ENCODE measurements at regions not wholly inside any gene's neighbourhood (a gene's known extent, or its start where the extent isn't known, plus 50 kb on each side); places are given as distances from the start of the nearest gene placed in this dataset.

DNA sequence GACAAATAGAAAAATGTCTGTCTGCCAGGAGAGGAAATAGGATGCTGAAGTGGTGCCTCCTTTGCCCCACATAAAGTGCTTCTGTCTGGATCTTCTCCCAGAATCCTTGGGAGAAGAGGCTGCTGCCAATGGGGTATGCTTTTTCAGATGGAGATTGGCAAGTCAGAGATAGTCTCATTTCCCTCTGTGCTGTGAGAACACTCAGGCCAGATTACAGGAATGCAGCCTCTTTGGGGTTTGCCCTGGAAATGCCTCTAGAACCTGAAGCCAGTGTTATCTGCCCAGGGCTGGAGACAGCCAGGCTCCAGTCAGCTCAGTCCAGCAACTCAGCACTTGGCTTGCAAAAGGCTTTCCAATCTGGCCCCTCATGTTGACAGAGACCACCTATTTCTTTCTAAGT lies 119.1 kb upstream of the PHYHIPL start:
- TF ChIP-seq POLR2AphosphoS5 (IDR thresholded peaks at IDR 0.05) (no peak), POLR2A (IDR thresholded peaks at IDR 0.05) (no peak)
- TF ChIP-seq, protein P1, sequence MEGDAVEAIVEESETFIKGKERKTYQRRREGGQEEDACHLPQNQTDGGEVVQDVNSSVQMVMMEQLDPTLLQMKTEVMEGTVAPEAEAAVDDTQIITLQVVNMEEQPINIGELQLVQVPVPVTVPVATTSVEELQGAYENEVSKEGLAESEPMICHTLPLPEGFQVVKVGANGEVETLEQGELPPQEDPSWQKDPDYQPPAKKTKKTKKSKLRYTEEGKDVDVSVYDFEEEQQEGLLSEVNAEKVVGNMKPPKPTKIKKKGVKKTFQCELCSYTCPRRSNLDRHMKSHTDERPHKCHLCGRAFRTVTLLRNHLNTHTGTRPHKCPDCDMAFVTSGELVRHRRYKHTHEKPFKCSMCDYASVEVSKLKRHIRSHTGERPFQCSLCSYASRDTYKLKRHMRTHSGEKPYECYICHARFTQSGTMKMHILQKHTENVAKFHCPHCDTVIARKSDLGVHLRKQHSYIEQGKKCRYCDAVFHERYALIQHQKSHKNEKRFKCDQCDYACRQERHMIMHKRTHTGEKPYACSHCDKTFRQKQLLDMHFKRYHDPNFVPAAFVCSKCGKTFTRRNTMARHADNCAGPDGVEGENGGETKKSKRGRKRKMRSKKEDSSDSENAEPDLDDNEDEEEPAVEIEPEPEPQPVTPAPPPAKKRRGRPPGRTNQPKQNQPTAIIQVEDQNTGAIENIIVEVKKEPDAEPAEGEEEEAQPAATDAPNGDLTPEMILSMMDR (IDR thresholded peaks at IDR 0.05), result no peak
